ENCODE measurements at regions not wholly inside any gene's neighbourhood (a gene's known extent, or its start where the extent isn't known, plus 50 kb on each side); places are given as distances from the start of the nearest gene placed in this dataset.

- no peak for DNase-seq (ENCODE audit: low read depth)
These were observed 483.2 kb downstream of the TBL1XR1 start for GRCh38 chr3:176714034-176714433.

DNA sequence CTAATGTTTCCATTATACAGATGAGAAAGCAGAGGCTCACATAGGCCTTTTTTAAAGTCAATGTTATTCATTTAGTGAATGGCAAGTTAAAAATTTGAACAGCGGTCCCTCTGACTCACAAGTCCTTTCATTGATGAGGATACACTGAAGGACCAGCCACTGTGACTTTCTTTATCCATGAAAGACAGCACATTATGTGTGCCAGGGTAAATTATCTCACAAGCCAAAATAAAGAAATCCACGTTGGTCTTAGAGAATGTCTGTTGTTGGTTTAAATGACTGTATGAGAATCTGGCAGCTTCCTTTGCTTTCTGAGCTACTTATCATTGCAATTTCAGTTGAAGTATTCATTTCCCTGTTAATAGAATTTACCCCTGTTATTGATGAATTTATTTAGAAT lies 485.1 kb downstream of the TBL1XR1 start:
- no peak for DNase-seq (ENCODE audit: low read depth)

DNA sequence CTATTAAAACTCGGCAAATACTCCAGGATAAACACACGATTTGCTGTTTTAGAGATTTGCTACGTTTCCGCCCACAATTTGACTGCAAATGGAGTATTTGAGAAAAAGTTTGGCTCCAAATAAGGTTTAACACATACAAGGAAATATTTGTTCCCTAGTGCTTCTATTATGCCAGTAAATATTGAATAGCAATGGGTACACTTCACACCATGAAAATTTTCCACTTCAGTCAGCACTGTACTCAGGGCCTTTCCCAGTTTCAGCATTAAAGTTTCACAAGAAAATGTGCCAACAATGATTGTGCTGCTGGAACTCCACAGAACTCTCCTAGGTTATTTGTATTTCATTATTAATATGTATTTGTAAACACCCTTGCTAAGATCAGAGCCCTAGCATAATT lies 498.0 kb downstream of the TBL1XR1 start:
- DNase-seq (ENCODE audit: low read depth), result no peak

GRCh38 chr3:176697284-176697889 lies 499.9 kb downstream of the TBL1XR1 start:
- DNase-seq (ENCODE audit: low read depth), result no peak

DNA sequence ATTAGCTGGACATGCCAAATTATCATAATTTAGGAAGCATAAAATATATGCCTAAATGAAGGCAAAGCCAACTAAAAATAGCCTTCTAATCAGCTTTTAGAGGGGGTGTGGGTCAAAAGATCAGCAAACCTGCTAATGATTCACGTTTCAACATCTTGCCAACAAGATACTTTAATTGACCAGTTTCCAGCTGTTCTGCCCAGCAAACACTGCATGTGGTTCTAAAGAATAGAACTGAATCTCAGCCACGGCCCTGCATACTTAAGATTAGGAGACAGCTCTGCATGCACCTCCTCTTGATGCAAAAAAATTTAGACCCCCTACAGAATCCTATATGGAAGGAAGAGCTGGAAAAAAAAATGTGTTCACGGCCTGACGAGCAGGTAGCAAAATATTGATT lies 500.5 kb downstream of the TBL1XR1 start:
- DNase-seq (ENCODE audit: low read depth), result no peak

- DNase-seq (ENCODE audit: low read depth), result no peak
These were observed 504.1 kb downstream of the TBL1XR1 start for GRCh38 chr3:176692966-176693785.

DNA sequence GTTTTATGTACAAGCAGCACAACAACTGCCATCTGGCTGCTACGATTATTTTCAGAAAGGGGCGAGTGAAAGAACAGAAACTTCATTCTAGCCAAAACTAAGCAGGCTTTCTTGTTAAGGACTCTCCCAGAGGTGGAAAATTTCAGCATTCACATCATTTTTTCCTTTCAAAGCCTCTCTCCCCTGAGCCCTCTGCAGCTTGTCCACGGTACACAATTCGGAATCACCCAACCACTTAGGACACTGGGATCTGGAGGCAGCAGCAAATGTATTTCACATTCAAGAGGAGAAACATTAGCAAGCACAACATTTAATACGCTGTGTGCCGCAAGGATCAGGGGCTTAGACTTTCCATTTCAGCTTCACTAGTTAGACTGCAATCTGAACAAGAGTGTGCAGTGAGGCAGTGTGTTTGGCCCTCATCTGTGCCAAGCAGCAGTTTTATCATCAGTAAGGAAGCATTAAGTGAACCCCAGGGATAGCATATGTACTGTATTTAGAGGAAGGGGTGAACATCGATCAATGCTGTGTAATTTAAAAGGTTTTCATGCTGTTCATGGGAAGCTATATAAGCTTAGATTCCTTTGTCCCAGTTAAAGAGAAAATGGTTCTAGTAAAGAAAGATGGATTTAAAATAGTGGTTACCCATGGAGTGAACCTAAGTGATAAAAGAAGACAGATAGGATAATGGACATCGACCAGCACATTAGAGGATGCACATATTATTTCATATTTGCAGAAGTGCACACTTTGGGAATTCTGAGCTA lies 504.9 kb downstream of the TBL1XR1 start:
- DNase-seq (ENCODE audit: low read depth), result no peak

GRCh38 chr3:176690083-176690869 lies 507.0 kb downstream of the TBL1XR1 start:
- no peak for DNase-seq (ENCODE audit: low read depth)

- DNase-seq (ENCODE audit: low read depth), result no peak
These were observed 509.5 kb downstream of the TBL1XR1 start for GRCh38 chr3:176687754-176688153.

DNA sequence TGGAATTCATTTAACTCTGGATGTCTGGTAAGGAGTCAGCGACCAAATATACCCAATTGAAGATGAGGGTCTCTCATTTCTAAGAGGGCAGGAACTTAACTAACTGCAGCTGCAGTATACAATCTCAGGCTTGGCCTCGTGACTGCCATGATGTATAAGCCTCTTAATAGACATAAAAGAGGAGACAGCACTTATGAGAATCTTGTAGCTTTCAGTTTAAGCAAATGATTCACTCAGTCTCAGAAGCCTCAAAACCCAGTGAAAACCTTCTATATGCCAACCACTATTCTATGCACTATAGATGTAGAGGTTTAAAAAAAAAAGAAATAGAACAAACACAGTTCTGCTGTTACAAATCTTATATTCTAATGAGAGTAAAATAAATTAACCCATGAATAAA lies 513.9 kb downstream of the TBL1XR1 start:
- no peak for DNase-seq (ENCODE audit: low read depth)

GRCh38 chr3:176663837-176664831 lies 533.1 kb downstream of the TBL1XR1 start:
- peak; percentile 63 for DNase-seq (ENCODE audit: low read depth)

- peak; percentile 23 for DNase-seq (ENCODE audit: low read depth)
These were observed 533.9 kb downstream of the TBL1XR1 start for GRCh38 chr3:176663387-176663786.

DNA sequence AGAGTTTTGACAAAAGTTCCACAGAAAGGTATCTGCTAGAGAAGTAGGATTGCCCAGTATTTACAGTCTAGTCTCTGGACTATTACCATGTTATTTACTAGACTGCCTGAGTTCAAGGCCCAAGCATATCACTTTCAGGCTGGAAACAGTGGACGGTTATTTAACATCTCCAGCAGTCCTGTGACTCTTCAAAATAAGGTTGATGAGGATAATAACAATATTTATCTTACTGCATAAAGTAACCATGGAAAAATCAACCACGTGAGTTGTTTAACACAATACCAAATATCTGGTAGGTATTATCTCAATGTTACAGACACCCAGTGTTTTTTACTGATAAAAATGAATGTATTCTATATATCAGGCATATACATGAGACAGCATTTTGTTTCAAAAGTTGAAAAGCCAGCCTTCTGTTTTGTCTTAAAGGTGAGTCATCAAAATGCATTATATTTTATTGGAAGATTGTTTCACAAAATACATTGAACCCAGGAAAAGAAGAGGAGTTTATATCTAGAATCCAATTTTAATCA lies 535.8 kb downstream of the TBL1XR1 start:
- DNase-seq (ENCODE audit: low read depth), result no peak

- no peak for DNase-seq (ENCODE audit: low read depth)
These were observed 541.7 kb downstream of the TBL1XR1 start for GRCh38 chr3:176655404-176656094.

GRCh38 chr3:176651622-176652021 lies 545.7 kb downstream of the TBL1XR1 start:
- DNase-seq (ENCODE audit: low read depth), result no peak

GRCh38 chr3:176650478-176650877 lies 546.8 kb downstream of the TBL1XR1 start:
- DNase-seq (ENCODE audit: low read depth), result peak; percentile 63

- DNase-seq (ENCODE audit: low read depth), result no peak
These were observed 549.3 kb downstream of the TBL1XR1 start for GRCh38 chr3:176647987-176648386.

DNA sequence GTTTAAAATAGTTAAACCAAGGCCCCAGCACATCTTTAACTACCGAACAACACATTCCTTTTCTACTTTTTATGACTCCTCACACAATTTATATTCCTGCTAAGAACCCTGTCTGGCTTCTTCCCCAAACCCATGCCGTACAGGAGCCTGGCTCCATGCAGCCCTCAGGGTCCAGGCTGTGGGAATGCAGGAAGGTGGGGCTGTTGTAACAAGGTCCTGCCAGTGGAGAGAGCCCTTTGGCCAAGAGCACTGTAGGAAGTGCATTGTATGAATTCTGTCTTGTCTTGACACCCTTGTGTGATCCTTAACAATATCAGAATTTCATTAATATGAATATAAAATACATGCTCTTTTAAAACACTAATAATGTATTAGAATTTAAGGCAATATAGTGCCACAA lies 563.8 kb downstream of the TBL1XR1 start:
- no peak for DNase-seq (ENCODE audit: low read depth)

DNA sequence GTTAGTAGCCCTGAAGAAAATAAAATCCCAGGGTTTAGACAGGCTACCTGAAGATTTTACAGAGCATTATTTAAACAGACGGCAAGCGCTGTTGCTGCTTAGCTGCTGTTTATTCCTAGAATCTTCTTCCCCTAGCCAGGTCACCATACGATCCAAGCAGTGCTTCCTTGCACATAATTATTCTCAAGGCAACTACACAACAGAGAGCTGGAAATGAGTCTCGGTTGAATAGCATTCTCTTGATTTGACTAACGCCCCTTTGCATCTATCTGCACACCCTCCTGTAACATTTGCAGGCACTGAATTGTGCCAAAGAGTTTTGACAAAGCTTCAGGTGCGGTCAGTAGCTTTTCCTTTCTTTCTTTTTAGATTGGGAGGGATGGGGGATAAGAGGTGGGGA lies 564.4 kb downstream of the TBL1XR1 start:
- no peak for DNase-seq (ENCODE audit: low read depth)

GRCh38 chr3:176631165-176631564 lies 566.1 kb downstream of the TBL1XR1 start:
- DNase-seq (ENCODE audit: low read depth), result no peak
